ENCODE measurements at regions not wholly inside any gene's neighbourhood (a gene's known extent, or its start where the extent isn't known, plus 50 kb on each side); places are given as distances from the start of the nearest gene placed in this dataset.

- DNase-seq (ENCODE audit: low spot score), result no peak
These were observed 254.5 kb upstream of the RPS6KA3 start for GRCh38 chrX:20521222-20521621.

GRCh38 chrX:20519826-20520225 is 253.1 kb upstream of the RPS6KA3 start:
- DNase-seq (ENCODE audit: low spot score), result no peak

- no peak for DNase-seq (ENCODE audit: low spot score)
These were observed 252.4 kb upstream of the RPS6KA3 start for GRCh38 chrX:20519146-20519545.

- no peak for DNase-seq (ENCODE audit: low spot score)
These were observed 250.9 kb upstream of the RPS6KA3 start for GRCh38 chrX:20517565-20517964.

- peak; percentile 7 for DNase-seq (ENCODE audit: low spot score)
These were observed 249.2 kb upstream of the RPS6KA3 start for GRCh38 chrX:20515841-20516461.

GRCh38 chrX:20514358-20514757 is 247.6 kb upstream of the RPS6KA3 start:
- DNase-seq (ENCODE audit: low spot score), result no peak

- no peak for DNase-seq (ENCODE audit: low spot score)
These were observed 246.5 kb upstream of the RPS6KA3 start for GRCh38 chrX:20513185-20513584.

- DNase-seq (ENCODE audit: low spot score), result no peak
These were observed 245.1 kb upstream of the RPS6KA3 start for GRCh38 chrX:20511792-20512191.

- DNase-seq (ENCODE audit: low spot score), result no peak
These were observed 241.4 kb upstream of the RPS6KA3 start for GRCh38 chrX:20507901-20508620.

GRCh38 chrX:20506739-20507138 is 240.0 kb upstream of the RPS6KA3 start:
- no peak for DNase-seq (ENCODE audit: low spot score)

GRCh38 chrX:20500949-20501348 is 234.2 kb upstream of the RPS6KA3 start:
- DNase-seq (ENCODE audit: low spot score), result no peak

GRCh38 chrX:20500171-20500865 is 233.6 kb upstream of the RPS6KA3 start:
- no peak for DNase-seq (ENCODE audit: low spot score)

GRCh38 chrX:20499763-20500162 is 233.1 kb upstream of the RPS6KA3 start:
- no peak for DNase-seq (ENCODE audit: low spot score)

GRCh38 chrX:20498851-20499635 is 232.3 kb upstream of the RPS6KA3 start:
- no peak for DNase-seq (ENCODE audit: low spot score)

GRCh38 chrX:20495575-20495974 is 228.9 kb upstream of the RPS6KA3 start:
- DNase-seq (ENCODE audit: low spot score), result no peak

GRCh38 chrX:20488473-20488872 is 221.8 kb upstream of the RPS6KA3 start:
- DNase-seq (ENCODE audit: low spot score), result no peak

GRCh38 chrX:20487227-20487626 is 220.5 kb upstream of the RPS6KA3 start:
- DNase-seq (ENCODE audit: low spot score), result no peak

- DNase-seq (ENCODE audit: low spot score), result no peak
These were observed 214.9 kb upstream of the RPS6KA3 start for GRCh38 chrX:20481632-20482031.

- no peak for DNase-seq (ENCODE audit: low spot score)
These were observed 213.2 kb upstream of the RPS6KA3 start for GRCh38 chrX:20479896-20480295.

- DNase-seq (ENCODE audit: low spot score), result no peak
These were observed 212.3 kb upstream of the RPS6KA3 start for GRCh38 chrX:20479048-20479447.

GRCh38 chrX:20477836-20478524 is 211.3 kb upstream of the RPS6KA3 start:
- no peak for DNase-seq (ENCODE audit: low spot score)

GRCh38 chrX:20477219-20477618 is 210.5 kb upstream of the RPS6KA3 start:
- no peak for DNase-seq (ENCODE audit: low spot score)

Measured in iPS-NIHi11 (cell line).